ENCODE measurements at regions not wholly inside any gene's neighbourhood (a gene's known extent, or its start where the extent isn't known, plus 50 kb on each side); places are given as distances from the start of the nearest gene placed in this dataset.

- no peak for TF ChIP-seq CTCF (IDR thresholded peaks at IDR 0.05)
- ATAC-seq (ENCODE audit: low FRiP score), result peak; percentile 54
- no peak for DNase-seq (ENCODE audit: low spot score)
Observed at GRCh38 chr2:157052685-157053224, 204.8 kb upstream of the GALNT5 start.

GRCh38 chr2:157053876-157054275, 203.6 kb upstream of the GALNT5 start:
- ATAC-seq (ENCODE audit: low FRiP score) (no peak), DNase-seq (ENCODE audit: low spot score) (no peak)
- TF ChIP-seq CTCF (IDR thresholded peaks at IDR 0.05), result no peak

GRCh38 chr2:157055660-157056199, 201.8 kb upstream of the GALNT5 start:
- DNase-seq (ENCODE audit: low spot score) (no peak), ATAC-seq (ENCODE audit: low FRiP score) (no peak)
- TF ChIP-seq CTCF (IDR thresholded peaks at IDR 0.05), result no peak

- TF ChIP-seq CTCF (IDR thresholded peaks at IDR 0.05), result no peak
- DNase-seq (ENCODE audit: low spot score) (no peak), ATAC-seq (ENCODE audit: low FRiP score) (no peak)
Observed at GRCh38 chr2:157056200-157056676, 201.3 kb upstream of the GALNT5 start.

GRCh38 chr2:157058161-157058560, 199.3 kb upstream of the GALNT5 start:
- TF ChIP-seq CTCF (IDR thresholded peaks at IDR 0.05), result no peak
- ATAC-seq (ENCODE audit: low FRiP score) (no peak), DNase-seq (ENCODE audit: low spot score) (no peak)

GRCh38 chr2:157059036-157059435, 198.5 kb upstream of the GALNT5 start:
- TF ChIP-seq CTCF (IDR thresholded peaks at IDR 0.05), result no peak
- DNase-seq (ENCODE audit: low spot score) (no peak), ATAC-seq (ENCODE audit: low FRiP score) (no peak)

- no peak for TF ChIP-seq CTCF (IDR thresholded peaks at IDR 0.05)
- ATAC-seq (ENCODE audit: low FRiP score) (no peak), DNase-seq (ENCODE audit: low spot score) (no peak)
Observed at GRCh38 chr2:157061799-157062198, 195.7 kb upstream of the GALNT5 start.
